Prostate gland (tissue), 2 donors: ENCODE measurements at regions not wholly inside any gene's neighbourhood (a gene's known extent, or its start where the extent isn't known, plus 50 kb on each side); places are given as distances from the start of the nearest gene placed in this dataset.

Experiments used
- POLR2AphosphoS5 ChIP-seq: sonication (generic); formaldehyde crosslinking; IDR thresholded peaks from one replicate; pipeline ENCODE4 v1.6.1; 2017; ENCODE audit warnings: antibody characterized with exemption
- TF ChIP-seq, protein P1 (sequence below), 4 experiments: fragments of 200-600 bp in 2 of 4; fragments of 450-650 bp in 2 of 4; sonication (generic) in 2 of 4; IDR thresholded peaks; 1 replicate in 3 of 4; 2 replicates in 1 of 4; pipeline ENCODE4 v1.5.1; 2016 to 2019; ENCODE audit warnings: antibody characterized with exemption in 4 of 4, mild to moderate bottlenecking in 2 of 4, moderate library complexity in 2 of 4

DNA sequence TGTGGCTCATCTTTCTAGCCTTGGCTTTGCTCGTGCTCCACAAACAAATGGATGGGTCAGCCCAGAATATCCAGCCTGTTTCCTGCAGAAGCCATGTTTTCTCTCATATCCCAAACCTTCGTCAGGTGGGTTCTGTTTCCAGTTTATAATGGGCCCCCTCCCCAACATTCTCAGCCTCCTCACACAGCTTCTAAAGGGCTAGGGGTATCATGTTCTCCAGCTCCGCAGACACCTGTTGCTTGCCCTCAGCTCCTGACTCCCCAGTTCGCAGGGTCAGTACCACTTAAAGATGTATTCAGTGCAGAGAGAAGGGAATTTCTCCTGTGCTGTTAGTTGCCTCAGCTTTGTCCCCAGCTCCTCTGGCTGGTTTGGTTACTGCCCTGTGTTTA is 447.3 kb upstream of the JARID2 start:
- TF ChIP-seq, protein P1, sequence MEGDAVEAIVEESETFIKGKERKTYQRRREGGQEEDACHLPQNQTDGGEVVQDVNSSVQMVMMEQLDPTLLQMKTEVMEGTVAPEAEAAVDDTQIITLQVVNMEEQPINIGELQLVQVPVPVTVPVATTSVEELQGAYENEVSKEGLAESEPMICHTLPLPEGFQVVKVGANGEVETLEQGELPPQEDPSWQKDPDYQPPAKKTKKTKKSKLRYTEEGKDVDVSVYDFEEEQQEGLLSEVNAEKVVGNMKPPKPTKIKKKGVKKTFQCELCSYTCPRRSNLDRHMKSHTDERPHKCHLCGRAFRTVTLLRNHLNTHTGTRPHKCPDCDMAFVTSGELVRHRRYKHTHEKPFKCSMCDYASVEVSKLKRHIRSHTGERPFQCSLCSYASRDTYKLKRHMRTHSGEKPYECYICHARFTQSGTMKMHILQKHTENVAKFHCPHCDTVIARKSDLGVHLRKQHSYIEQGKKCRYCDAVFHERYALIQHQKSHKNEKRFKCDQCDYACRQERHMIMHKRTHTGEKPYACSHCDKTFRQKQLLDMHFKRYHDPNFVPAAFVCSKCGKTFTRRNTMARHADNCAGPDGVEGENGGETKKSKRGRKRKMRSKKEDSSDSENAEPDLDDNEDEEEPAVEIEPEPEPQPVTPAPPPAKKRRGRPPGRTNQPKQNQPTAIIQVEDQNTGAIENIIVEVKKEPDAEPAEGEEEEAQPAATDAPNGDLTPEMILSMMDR (IDR thresholded peaks at IDR 0.05), result no peak
- TF ChIP-seq POLR2AphosphoS5, result no peak
